GM12892 (cell line): ENCODE measurements at regions not wholly inside any gene's neighbourhood (a gene's known extent, or its start where the extent isn't known, plus 50 kb on each side); places are given as distances from the start of the nearest gene placed in this dataset.
"Not testable (repeated sequence)": the region's sequence is repeated elsewhere in the genome, so short reads cannot be mapped to it uniquely, and the experiment has no call there.

ENCODE experiments used
- DNase-seq: peaks from one replicate; pipeline ENCODE4 v3.0.0; 2011; ENCODE audit not compliant: insufficient read length
- FAIRE-seq: peaks from 2 replicates; lab custom pipeline; 2011; peaks lifted over from hg19 to GRCh38; lab: Jason Lieb, UNC
- POLR2A ChIP-seq: IDR thresholded peaks from 2 replicates; pipeline ENCODE4 v1.6.1; 2011; ENCODE audit warnings: low read depth, low read length, control low read depth
- POLR2AphosphoS5 ChIP-seq: IDR thresholded peaks from 2 replicates; pipeline ENCODE4 v1.6.1; 2011; ENCODE audit warnings: low read depth, low read length, control low read depth
- TAF1 ChIP-seq: IDR thresholded peaks from 2 replicates; pipeline ENCODE4 v1.6.1; 2011; ENCODE audit warnings: low read depth, mild to moderate bottlenecking, control low read depth, low read length, borderline replicate concordance

DNA sequence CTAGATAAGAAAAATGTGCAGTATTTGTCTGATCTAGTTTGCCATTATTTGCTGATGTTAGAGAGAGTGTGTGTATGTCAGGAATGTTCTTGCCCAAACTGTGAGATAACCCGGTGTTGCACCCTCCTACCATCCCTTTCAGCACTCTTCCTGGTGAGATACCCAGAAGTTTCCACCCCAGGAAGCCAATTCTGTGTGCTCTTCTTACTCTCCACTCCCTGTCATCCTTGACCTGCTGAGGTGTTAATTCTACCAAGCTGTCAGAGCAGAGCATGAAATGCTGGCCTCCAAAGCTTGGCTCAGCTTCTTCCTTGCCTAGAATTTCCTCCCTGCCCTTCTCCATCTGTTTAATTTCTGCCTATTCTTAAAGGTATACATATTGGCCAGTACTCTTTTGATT is 237.3 kb upstream of the CNR1 start:
- FAIRE-seq: no peak
- no peak for DNase-seq
- TF ChIP-seq POLR2AphosphoS5 (no peak), POLR2A (no peak), TAF1 (no peak)

DNA sequence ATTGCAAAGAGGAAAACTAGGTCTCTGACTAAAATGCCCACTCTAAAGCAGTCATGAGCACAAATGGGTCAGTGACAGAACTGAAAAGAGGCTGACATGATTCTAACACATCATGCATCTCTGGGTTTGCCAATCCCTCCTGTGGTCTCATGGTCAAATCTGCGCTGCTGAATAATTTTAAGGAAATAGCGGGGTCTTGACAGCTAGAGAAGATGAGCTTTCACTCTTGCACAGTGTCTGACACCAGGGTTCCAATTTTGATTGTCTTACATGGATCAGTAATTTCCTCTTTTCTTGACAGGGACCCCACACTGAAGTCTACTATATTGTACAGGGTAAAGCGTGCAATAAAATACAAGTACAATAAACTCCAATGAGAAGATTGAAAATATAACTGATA is 236.8 kb upstream of the CNR1 start:
- TF ChIP-seq POLR2A (no peak), POLR2AphosphoS5 (no peak)
- no peak for DNase-seq
- FAIRE-seq: no peak

DNA sequence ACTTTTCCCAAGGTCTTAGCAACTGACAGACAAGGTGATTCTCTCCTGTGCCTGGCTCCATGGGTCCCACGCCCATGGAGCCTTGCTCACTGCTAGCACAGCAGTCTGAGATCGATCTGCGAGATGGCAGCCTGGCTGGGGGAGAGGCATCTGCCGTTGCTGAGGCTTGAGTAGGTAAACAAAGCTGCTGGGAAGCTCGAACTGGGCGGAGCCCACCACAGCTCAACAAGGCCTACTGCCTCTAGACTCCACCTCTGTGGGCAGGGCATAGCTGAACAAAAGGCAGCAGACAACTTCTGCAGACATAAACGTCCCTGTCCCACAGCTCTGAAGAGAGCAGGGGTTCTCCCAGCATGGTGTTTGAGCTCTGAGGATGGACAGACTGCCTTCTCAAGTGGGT is 224.9 kb upstream of the CNR1 start:
- DNase-seq, FAIRE-seq: not testable (repeated sequence)

DNA sequence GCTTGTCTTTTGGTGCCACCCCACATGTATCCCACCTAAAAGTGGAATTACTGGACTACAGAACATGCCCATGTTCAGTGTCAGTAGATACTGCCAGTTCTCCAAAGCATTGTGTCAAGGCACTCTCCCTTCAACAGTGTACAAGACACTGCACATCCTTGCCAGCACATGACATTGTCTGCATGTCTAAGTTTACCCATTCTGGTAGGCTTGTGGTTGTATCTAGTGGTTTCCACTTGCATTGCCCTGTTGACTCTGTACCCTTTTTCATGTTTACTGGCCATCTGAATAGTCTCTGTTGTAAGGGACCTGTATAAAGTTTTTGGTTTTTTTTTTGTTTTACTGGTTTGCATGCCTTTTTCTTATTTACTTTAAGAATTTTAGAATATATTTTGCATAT is 222.4 kb upstream of the CNR1 start:
- TF ChIP-seq POLR2A (no peak), POLR2AphosphoS5 (no peak), TAF1 (no peak)
- DNase-seq (no peak), FAIRE-seq (no peak)

DNA sequence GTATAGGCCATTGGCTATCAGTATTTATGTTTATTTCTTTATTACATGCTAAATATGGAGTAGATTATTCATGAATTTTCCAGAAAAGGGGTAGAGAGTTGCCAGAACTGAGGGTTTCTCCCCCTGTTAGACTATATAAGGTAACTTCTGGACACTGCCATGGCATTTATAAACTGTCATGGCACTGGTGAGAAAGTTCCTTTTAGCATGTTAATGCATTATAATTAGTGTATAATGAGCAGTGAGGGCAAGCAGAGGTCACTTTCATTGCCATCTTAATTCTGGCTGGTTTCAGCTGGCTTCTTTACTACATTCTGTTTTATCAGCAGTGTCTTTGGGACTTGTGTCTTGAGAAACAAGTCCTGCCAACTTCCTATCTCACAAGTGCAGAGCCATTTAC is 220.0 kb upstream of the CNR1 start:
- no peak for FAIRE-seq
- no peak for TF ChIP-seq TAF1
- no peak for TF ChIP-seq POLR2AphosphoS5
- TF ChIP-seq POLR2A: no peak
- no peak for DNase-seq

DNA sequence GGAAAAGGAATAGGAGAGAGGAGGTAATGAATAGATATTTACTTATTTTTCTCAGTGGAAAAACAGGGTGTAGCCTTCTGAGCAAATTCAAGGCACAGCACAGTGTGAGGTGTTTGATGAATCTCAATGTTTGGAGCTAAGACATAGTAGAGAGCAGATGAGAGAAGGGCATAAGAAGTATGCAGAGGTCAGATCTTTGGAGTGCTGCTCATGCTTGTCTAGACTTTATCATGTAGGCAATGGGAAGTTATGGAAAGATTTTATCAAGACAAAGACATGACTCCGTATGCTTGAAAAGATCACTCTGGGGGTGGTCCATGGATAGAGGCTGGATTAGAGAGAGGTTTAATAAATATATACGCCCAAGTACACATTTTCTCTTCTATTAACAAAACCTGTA is 217.0 kb upstream of the CNR1 start:
- FAIRE-seq (no peak), DNase-seq (no peak)

DNA sequence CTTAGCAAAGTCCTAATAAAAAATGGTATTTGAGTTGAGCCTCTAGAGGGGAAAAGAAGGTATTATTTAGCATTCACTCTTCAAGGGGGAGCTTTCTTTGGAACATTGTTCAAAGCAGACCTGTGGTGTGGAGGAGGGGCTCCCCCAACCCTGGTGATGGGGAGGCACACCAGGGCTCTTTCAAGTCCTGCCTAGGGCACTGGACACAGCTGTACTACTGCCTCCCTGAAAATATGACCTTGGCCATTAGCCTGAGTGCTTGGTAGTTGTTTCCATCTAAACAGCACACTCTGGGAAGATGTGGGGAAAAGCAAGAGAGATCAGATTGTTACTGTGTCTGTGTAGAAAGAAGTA is 215.1 kb upstream of the CNR1 start:
- no peak for FAIRE-seq
- TF ChIP-seq POLR2AphosphoS5 (no peak), TAF1 (no peak), POLR2A (no peak)
- DNase-seq: no peak

More for the DNA sequence above, 217.0 kb upstream of the CNR1 start:
- no peak for TF ChIP-seq TAF1
- TF ChIP-seq POLR2AphosphoS5: no peak
- TF ChIP-seq POLR2A: no peak

DNA sequence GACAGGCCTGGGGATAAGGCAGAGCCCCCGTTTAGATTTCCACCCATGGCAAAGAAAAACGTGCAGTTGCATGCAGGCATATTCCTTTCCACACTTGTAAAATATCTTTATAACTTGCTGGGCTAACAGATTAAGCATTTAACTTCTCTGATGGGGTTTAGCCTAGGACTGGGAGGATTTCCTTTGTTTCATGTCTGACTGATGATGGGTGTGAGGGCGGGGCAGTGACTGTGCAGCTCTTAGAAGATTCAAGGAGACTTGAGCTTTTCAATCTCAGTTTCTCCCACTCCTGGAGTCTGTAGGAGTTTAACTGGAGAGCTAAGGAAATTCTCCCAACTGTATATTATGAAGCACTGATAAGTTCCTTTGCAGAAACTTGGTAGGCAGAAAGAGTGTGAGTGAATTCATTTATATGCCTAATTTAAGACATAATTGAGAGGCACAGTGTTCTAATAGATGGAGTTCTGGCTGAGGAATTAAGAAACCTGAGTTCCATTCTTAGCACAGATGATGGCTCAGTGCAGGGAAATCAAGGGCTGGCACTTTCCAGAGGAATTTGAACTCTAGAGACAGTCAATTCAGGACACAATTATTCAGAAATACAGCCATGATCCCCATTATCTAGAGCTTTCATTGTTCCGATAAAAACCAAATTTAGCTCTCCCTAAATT is 214.6 kb upstream of the CNR1 start:
- DNase-seq (no peak), FAIRE-seq (no peak)
- TF ChIP-seq POLR2A: no peak
- TF ChIP-seq POLR2AphosphoS5: no peak
- TF ChIP-seq TAF1: no peak

DNA sequence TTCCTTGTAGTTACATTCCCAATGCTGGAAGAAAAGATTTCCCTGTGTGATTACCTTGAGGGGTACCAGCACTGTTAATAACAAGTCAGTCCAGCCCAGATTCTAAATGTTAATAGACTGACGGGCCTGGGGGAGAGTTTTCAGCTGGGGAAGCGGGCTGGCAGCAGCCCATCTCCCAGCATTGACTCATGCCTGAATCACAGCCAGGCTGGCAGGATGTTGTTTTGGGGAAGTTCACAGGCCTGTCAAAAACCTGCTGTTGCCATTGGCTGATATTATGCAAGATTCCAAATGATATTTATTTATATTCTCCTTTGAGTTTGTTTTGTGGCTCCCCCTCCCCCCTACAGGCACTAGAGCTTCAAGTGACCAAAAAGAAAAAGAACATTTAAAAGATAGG is 213.9 kb upstream of the CNR1 start:
- DNase-seq: no peak
- no peak for FAIRE-seq

DNA sequence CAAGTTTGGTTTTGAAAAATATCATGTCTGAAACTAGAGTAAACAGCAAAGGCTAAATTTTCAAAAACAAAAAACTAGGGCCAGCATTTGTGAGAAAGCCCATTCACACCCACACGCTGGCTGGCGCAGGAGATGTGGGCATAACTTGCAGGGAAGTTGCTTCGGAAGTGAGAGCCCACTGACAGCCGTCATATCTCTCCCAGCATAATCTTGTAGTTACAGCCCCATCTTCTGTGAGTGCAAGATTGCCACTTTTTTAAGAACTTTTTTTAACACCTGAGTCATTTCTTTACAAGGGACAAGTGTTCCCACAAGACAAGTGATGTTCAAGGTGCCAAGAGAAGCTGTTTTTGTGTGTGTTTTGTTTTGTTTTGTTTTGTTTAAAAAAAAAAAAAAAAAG is 212.5 kb upstream of the CNR1 start:
- no peak for TF ChIP-seq POLR2AphosphoS5
- TF ChIP-seq POLR2A: no peak
- no peak for TF ChIP-seq TAF1
- DNase-seq (no peak), FAIRE-seq (no peak)

More for the DNA sequence above, 213.9 kb upstream of the CNR1 start:
- TF ChIP-seq POLR2AphosphoS5 (no peak), POLR2A (no peak), TAF1 (no peak)

DNA sequence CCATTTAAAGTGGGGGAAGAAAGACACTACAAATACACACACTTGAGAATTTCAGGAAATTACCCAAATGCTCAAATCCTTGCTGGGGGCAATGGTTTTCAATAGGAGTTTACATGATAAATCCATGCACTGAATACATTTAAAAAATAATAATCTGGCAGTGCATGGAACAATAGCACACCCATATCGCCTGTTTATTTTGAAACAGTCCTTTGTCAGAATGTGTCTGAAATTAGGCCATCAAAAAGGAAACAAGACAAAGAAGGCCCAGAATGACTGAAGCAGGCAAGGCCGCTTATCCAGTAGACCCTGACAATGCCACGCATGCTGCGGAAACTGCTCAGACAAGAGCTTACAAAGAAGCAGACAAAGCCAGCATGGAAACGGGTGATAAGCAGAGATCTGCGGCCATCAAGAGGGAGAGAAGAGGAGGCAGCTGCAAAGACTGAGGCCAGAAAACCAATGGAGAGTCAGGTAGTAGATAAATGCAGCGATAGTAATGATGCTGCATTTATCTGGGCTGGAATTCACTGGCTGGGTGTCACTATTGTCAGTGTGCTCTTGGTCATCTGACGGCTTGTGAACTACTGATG is 211.9 kb upstream of the CNR1 start:
- FAIRE-seq (no peak), DNase-seq (no peak)
- TF ChIP-seq POLR2AphosphoS5 (no peak), TAF1 (no peak), POLR2A (no peak)

DNA sequence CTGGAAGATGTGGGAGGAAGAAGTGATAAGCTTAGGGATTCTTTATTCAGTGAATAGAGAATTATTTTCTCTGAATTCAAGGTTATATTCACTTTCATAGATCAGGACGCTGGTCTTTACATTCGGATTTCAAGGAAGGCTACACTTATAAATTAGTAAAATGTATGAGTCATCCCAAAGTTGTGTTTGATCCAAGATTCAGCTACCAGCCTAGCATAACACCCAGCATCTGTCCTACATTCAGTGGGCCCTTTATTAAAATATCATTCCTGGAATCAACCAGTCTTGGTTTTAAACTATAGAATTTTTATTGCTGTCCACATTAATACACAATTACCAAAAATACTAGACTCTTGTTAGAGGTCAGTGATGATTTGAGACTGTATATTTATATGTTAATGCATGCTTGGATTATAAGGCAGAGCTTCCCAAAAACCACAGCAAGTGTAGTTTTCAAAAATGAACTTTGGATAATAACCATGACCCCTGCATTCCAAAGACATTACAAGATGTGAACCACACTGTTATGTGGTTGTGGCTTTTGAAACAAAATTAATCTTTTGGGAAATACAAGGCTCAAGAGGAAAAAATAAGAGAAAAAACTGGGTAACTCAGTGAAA is 210.7 kb upstream of the CNR1 start:
- DNase-seq: no peak
- FAIRE-seq: no peak
- TF ChIP-seq POLR2A (no peak), TAF1 (no peak), POLR2AphosphoS5 (no peak)
